AG09319 (cell line): ENCODE measurements at regions not wholly inside any gene's neighbourhood (a gene's known extent, or its start where the extent isn't known, plus 50 kb on each side); places are given as distances from the start of the nearest gene placed in this dataset.
"Not testable (repeated sequence)": the region's sequence is repeated elsewhere in the genome, so short reads cannot be mapped to it uniquely, and the experiment has no call there.

ENCODE experiments used
- DNase-seq: peaks from one replicate; pipeline ENCODE4 v3.0.0-alpha.2; 2010; ENCODE audit warnings: low read depth; ENCODE audit errors: extremely low read depth
- CTCF ChIP-seq: IDR thresholded peaks from 2 replicates; pipeline ENCODE4 v1.5.1; 2011; ENCODE audit warnings: low read depth, mild to moderate bottlenecking, inconsistent platforms, low read length, moderate library complexity

- no peak for TF ChIP-seq CTCF
- DNase-seq: peak; percentile 79
These were observed 153.6 kb downstream of the RBMX2 start for GRCh38 chrX:130555341-130555740.

GRCh38 chrX:130555757-130556156, 154.0 kb downstream of the RBMX2 start:
- no peak for DNase-seq
- no peak for TF ChIP-seq CTCF

- no peak for DNase-seq
- TF ChIP-seq CTCF: no peak
These were observed 155.2 kb downstream of the RBMX2 start for GRCh38 chrX:130556951-130557350.

GRCh38 chrX:130560544-130560943, 158.8 kb downstream of the RBMX2 start:
- no peak for DNase-seq
- TF ChIP-seq CTCF: no peak

GRCh38 chrX:130561930-130562329, 160.1 kb downstream of the RBMX2 start:
- DNase-seq: no peak

GRCh38 chrX:130563476-130563875, 161.7 kb downstream of the RBMX2 start:
- no peak for DNase-seq
- no peak for TF ChIP-seq CTCF

More at GRCh38 chrX:130561930-130562329, 160.1 kb downstream of the RBMX2 start:
- TF ChIP-seq CTCF: no peak

GRCh38 chrX:130566028-130566683, 164.4 kb downstream of the RBMX2 start:
- TF ChIP-seq CTCF: no peak
- no peak for DNase-seq

GRCh38 chrX:130573030-130573429, 171.2 kb downstream of the RBMX2 start:
- not testable (repeated sequence) for DNase-seq
